Activated naive CD4-positive, alpha-beta T cell treated with anti-CD3 and anti-CD28 coated beads for 36 hours (primary cell): ENCODE measurements at regions not wholly inside any gene's neighbourhood (a gene's known extent, or its start where the extent isn't known, plus 50 kb on each side); places are given as distances from the start of the nearest gene placed in this dataset.
"Not testable (repeated sequence)": the region's sequence is repeated elsewhere in the genome, so short reads cannot be mapped to it uniquely, and the experiment has no call there.

Experiments used
- CTCF ChIA-PET: fragments of 350-600 bp; sonication (Branson Sonifier 250); formaldehyde crosslinking; loops from one replicate; lab custom pipeline; 2021; ENCODE audit warnings: antibody characterized with exemption; lab: Charles Lee
- DNase-seq: peaks from one replicate; pipeline ENCODE4 v3.0.0-alpha.2; 2020
- H3K27ac Mint-ChIP-seq: one replicate; pipeline ENCODE4 v1.8.0; 2021; ENCODE audit warnings: mild to moderate bottlenecking, mixed read lengths
- H3K27me3 Mint-ChIP-seq: one replicate; pipeline ENCODE4 v1.8.0; 2021; ENCODE audit warnings: low read depth, mixed read lengths
- H3K36me3 Mint-ChIP-seq: one replicate; pipeline ENCODE4 v1.8.0; 2021; ENCODE audit warnings: low read depth, mixed read lengths
- H3K4me1 Mint-ChIP-seq: one replicate; pipeline ENCODE4 v1.8.0; 2021; ENCODE audit warnings: low read depth, mixed read lengths
- H3K4me3 Mint-ChIP-seq: one replicate; pipeline ENCODE4 v1.8.0; 2021; ENCODE audit warnings: mild to moderate bottlenecking, moderate library complexity, mixed read lengths
- H3K9me3 Mint-ChIP-seq: one replicate; pipeline ENCODE4 v1.8.0; 2021; ENCODE audit warnings: mixed read lengths
- intact Hi-C: fragments of 100-400 bp; cut with micrococcal nuclease; formaldehyde crosslinking; loops from one replicate; pipeline ENCODE4 v1.15.1; 2023

- Mint-ChIP-seq H3K36me3 (no peaks in the 10 kb centered on the region), H3K9me3 (no peaks in the 10 kb centered on the region), H3K4me3 (no peak overlapping the region), H3K27ac (no peak overlapping the region), H3K4me1 (no peaks in the 10 kb centered on the region), H3K27me3 (no peaks in the 10 kb centered on the region)
- no peak for DNase-seq
- intact Hi-C loops: no loop called here
- CTCF ChIA-PET: interaction anchor here (0.6 kb wide), 1 partner anchor 530 kb away, joined by 3 read pairs; no protein-coding TSS in a partner anchor
Measured at GRCh38 chr4:96431094-96431493, 591.2 kb downstream of the PDHA2 start.

DNA sequence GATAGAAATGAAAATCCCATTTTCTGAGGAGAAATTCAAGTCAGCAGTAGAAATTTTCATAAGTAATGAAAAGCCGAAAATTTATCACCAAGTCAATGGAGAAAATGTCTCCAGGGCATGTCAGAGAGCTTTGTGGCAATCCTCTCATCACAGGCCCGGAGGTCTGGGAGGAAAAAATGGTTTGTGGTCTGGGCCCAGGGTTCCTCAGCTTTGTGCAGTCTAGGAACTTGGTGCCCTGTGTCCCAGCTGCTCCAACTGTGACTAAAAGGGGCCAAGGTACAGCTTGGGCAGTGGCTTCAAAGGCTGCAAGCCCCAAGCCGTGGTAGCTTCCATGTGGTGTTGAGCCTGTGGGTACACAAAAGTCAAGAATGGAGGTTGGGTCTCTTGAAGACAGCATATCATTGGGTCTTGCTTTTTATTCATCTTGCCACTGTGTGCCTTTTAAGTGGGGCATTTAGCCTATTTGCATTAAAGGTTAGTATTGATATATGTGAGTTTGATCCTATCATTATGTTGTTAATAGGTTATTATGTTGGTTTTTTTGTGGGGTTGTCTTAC lies 608.5 kb downstream of the PDHA2 start:
- no peaks in the 10 kb centered on the region for H3K4me1 Mint-ChIP-seq
- H3K27me3 Mint-ChIP-seq: no peaks in the 10 kb centered on the region
- CTCF ChIA-PET: no interaction called here
- DNase-seq: no peak
- H3K36me3 Mint-ChIP-seq: peaks cover 2% of the 10 kb centered on the region
- no peak overlapping the region for H3K27ac Mint-ChIP-seq
- no peak overlapping the region for H3K4me3 Mint-ChIP-seq
- peaks cover 31% of the 10 kb centered on the region for H3K9me3 Mint-ChIP-seq
- intact Hi-C loops: no loop called here

GRCh38 chr4:96455045-96455720 lies 615.3 kb downstream of the PDHA2 start:
- H3K9me3 Mint-ChIP-seq: peaks cover 3% of the 10 kb centered on the region
- no peak overlapping the region for H3K4me3 Mint-ChIP-seq
- no peak for DNase-seq
- no peaks in the 10 kb centered on the region for H3K36me3 Mint-ChIP-seq
- H3K27me3 Mint-ChIP-seq: no peaks in the 10 kb centered on the region
- no peak overlapping the region for H3K27ac Mint-ChIP-seq
- intact Hi-C loops: no loop called here
- H3K4me1 Mint-ChIP-seq: no peaks in the 10 kb centered on the region
- CTCF ChIA-PET: no interaction called here

DNA sequence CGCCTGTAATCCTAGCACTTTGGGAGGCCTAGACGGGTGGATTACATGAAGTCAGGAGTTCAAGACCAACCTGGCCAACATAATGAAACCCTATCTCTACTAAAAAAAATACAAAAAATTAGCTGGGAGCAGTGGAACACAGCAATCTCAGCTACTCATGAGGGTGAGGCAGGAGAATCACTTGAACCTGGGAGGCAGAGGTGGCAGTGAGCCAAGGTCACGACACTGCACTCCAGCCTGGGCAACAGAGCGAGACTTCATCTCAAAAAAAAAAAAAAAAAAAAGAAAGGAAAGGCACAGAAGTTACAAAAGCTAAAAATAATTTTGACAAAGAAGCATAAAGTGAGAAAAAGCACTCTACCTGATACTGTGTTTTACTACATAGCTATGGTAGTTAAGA lies 618.1 kb downstream of the PDHA2 start:
- CTCF ChIA-PET, intact Hi-C loops, H3K9me3 Mint-ChIP-seq, H3K36me3 Mint-ChIP-seq, H3K4me1 Mint-ChIP-seq, DNase-seq, H3K27ac Mint-ChIP-seq, H3K4me3 Mint-ChIP-seq, H3K27me3 Mint-ChIP-seq: not testable (repeated sequence)

DNA sequence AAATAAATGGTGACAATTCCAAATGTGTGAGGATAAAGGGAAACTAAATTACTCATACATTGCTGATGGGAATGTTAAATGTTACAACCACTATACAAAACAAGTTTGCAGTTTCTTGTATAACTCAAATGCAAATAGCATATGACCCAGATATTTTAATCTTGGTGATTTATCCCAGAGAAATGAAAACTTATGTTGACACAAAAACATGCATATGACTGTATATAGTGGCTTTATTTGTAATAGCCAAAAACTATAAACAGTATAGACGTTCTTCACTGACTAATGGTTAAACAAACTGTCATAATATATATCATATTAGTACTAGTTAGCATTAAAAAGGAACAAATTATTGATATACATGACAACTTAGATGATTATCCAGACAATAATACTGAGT lies 619.2 kb downstream of the PDHA2 start:
- intact Hi-C loops: no loop called here
- Mint-ChIP-seq H3K36me3 (no peaks in the 10 kb centered on the region), H3K27ac (no peak overlapping the region), H3K4me1 (no peaks in the 10 kb centered on the region), H3K9me3 (no peaks in the 10 kb centered on the region), H3K4me3 (no peak overlapping the region), H3K27me3 (no peaks in the 10 kb centered on the region)
- CTCF ChIA-PET: no interaction called here
- DNase-seq: no peak

GRCh38 chr4:96465834-96466233 lies 625.9 kb downstream of the PDHA2 start:
- H3K27me3 Mint-ChIP-seq: no peaks in the 10 kb centered on the region
- H3K4me3 Mint-ChIP-seq: no peak overlapping the region
- CTCF ChIA-PET: no interaction called here
- intact Hi-C loops: no loop called here
- no peaks in the 10 kb centered on the region for H3K4me1 Mint-ChIP-seq
- peaks cover 7% of the 10 kb centered on the region for H3K9me3 Mint-ChIP-seq
- H3K27ac Mint-ChIP-seq: no peak overlapping the region
- no peaks in the 10 kb centered on the region for H3K36me3 Mint-ChIP-seq
- DNase-seq: no peak

- Mint-ChIP-seq H3K27ac (no peak overlapping the region), H3K4me1 (no peaks in the 10 kb centered on the region), H3K36me3 (no peaks in the 10 kb centered on the region), H3K27me3 (no peaks in the 10 kb centered on the region), H3K9me3 (peaks cover 7% of the 10 kb centered on the region), H3K4me3 (no peak overlapping the region)
- intact Hi-C loops: no loop called here
- DNase-seq: no peak
- CTCF ChIA-PET: no interaction called here
Measured at GRCh38 chr4:96471956-96472867, 632.3 kb downstream of the PDHA2 start.

GRCh38 chr4:96473246-96473645 lies 633.4 kb downstream of the PDHA2 start:
- DNase-seq: no peak
- intact Hi-C loops: no loop called here
- Mint-ChIP-seq H3K4me3 (no peak overlapping the region), H3K9me3 (peaks cover 13% of the 10 kb centered on the region), H3K27ac (no peak overlapping the region), H3K4me1 (no peaks in the 10 kb centered on the region), H3K27me3 (no peaks in the 10 kb centered on the region), H3K36me3 (no peaks in the 10 kb centered on the region)
- CTCF ChIA-PET: no interaction called here

DNA sequence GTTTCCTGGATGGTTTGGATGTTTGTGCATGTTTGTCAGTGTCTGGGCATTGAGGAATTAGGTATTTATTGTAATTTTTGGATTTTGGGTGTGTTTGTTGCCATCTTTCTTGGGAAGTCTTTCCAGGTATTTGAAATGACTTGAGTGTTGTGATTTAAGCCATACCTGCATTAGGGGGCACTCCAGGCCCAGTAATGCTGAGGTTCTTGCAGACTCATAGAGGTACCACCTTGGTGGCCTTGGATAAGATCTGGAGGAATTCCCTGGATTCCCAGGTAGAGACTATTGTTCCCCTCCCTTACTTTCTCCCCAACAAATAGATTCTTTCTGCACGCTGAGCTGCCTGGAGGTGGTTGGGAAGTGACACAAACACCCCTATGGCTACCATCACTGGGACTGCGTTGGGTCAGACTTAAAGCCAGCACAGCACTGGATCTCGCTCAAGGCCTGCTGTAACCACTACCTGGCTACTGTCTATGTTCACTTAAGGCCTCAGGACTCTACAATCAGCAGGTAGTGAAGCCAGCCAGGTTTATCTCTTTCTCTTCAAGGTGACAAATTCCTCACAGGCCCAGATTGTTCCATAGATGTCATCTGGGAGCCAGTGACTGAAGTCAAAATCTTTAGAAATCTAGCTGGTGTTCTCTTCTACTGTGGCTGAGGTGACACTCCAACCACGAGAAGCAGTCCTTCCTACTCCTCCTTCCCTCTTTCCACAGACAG lies 643.6 kb downstream of the PDHA2 start:
- Mint-ChIP-seq H3K4me3 (no peak overlapping the region), H3K27ac (no peak overlapping the region), H3K9me3 (peaks cover 5% of the 10 kb centered on the region), H3K36me3 (no peaks in the 10 kb centered on the region), H3K4me1 (no peaks in the 10 kb centered on the region), H3K27me3 (no peaks in the 10 kb centered on the region)
- intact Hi-C loops: no loop called here
- CTCF ChIA-PET: no interaction called here
- DNase-seq: no peak

DNA sequence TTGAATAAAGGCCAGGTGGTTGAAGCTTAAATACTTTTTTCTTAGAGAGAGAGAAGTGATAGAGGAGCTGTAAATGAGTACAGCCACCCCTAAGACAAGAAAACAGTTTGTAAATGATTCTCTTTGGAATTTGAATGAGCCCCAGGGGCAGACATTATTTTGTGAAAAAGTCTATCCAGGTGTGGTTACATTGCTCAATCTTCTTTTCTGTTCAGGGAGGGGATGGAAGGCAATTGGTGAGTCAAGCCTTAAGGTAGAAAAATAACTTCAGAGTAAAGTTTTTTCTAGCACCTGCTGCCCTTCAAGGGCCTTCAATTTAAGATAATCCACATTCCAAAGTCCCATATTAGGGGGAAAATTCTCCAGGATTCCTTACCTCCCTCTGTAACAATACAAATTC lies 646.7 kb downstream of the PDHA2 start:
- Mint-ChIP-seq H3K27ac (no peak overlapping the region), H3K36me3 (no peaks in the 10 kb centered on the region), H3K4me1 (no peaks in the 10 kb centered on the region), H3K9me3 (no peaks in the 10 kb centered on the region), H3K27me3 (no peaks in the 10 kb centered on the region), H3K4me3 (no peak overlapping the region)
- no peak for DNase-seq
- CTCF ChIA-PET: no interaction called here
- intact Hi-C loops: no loop called here

DNA sequence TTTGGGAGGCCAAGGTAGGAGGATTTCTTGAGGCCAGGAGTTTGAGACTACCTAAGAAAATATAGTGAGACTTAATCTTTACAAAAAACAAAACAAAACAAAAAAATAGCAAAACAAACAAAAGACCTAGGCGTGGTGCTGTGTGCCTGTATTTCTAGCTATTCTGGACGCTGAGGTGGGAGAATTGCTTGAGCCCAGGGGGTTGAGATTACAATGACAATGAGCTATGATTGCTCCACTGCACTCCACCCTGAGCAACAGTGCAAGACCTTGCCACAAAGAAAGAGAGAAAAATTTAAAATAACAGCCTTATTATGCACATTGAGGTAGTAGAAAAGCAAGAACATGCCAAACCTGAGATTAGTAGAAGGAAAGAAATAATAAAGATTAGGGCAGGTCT lies 657.7 kb downstream of the PDHA2 start:
- H3K27me3 Mint-ChIP-seq: no peaks in the 10 kb centered on the region
- intact Hi-C loops: no loop called here
- H3K4me3 Mint-ChIP-seq: no peak overlapping the region
- CTCF ChIA-PET: interaction anchor here (0.7 kb wide), 1 partner anchor 11 kb away, joined by 3 read pairs; no protein-coding TSS in a partner anchor
- no peak for DNase-seq
- no peak overlapping the region for H3K27ac Mint-ChIP-seq
- H3K4me1 Mint-ChIP-seq: no peaks in the 10 kb centered on the region
- no peaks in the 10 kb centered on the region for H3K36me3 Mint-ChIP-seq
- H3K9me3 Mint-ChIP-seq: peaks cover 7% of the 10 kb centered on the region

DNA sequence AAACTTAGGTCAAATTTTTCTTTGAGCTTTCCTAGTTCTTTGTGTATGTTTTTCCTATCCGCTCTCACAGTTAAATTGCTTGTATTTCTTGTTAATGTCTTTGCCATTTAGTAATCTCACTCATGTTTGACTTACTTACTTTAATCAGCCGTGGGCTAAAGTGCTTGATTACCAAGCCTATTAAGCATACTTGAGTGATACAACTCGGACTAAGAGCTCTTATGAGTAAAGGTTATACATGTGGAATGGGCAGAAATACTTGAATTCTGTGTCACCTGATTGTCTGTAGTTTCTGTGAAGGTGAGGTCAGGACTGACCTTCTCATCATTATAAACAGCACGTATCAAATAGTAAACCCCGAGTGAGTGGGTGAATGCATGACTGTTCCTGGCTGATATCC lies 664.5 kb downstream of the PDHA2 start:
- Mint-ChIP-seq H3K27ac (no peak overlapping the region), H3K9me3 (no peaks in the 10 kb centered on the region), H3K36me3 (no peaks in the 10 kb centered on the region), H3K4me1 (no peaks in the 10 kb centered on the region), H3K4me3 (no peak overlapping the region), H3K27me3 (no peaks in the 10 kb centered on the region)
- CTCF ChIA-PET: no interaction called here
- intact Hi-C loops: no loop called here
- no peak for DNase-seq
